HCT116 (cell line): ENCODE measurements at regions not wholly inside any gene's neighbourhood (a gene's known extent, or its start where the extent isn't known, plus 50 kb on each side); places are given as distances from the start of the nearest gene placed in this dataset.

Experiments used
- ATAC-seq: fragments of 200-7000 bp; cut with Tn5 transposase; 2 replicates; pipeline ENCODE4 v1.9.1; 2020; ENCODE audit warnings: mild to moderate bottlenecking, moderate library complexity
- BruUV-seq: library from RNA; stranded (reverse); fragments of 400-500 nt; replicated peaks from 2 replicates; lab custom pipeline; 2021; lab: Mats Ljungman, UMichigan
- CTCF ChIA-PET: fragments of 300-600 bp; sonication (Branson Sonifier 250); formaldehyde crosslinking; loops from one replicate; lab custom pipeline; 2021; ENCODE audit warnings: antibody characterized with exemption; lab: Charles Lee
- POLR2A ChIA-PET: fragments of 300-600, 350-600 bp; sonication (Branson Sonifier 250); formaldehyde crosslinking; loops from one replicate; lab custom pipeline; 2021; ENCODE audit warnings: antibody characterized with exemption; lab: Charles Lee
- RAD21 ChIA-PET, 2 experiments: fragments of 300-600 bp; sonication (Branson Sonifier 250); formaldehyde crosslinking; loops; one replicate each; lab custom pipeline; 2023; ENCODE audit warnings: low total read pairs in 2 of 2; ENCODE audit not compliant: uncharacterized antibody in 2 of 2, unreplicated experiment in 2 of 2, low non-redundant PET in 1 of 2; lab: Charles Lee
- DNase-seq: peaks from one replicate; pipeline ENCODE4 v3.0.0-alpha.2; 2010; ENCODE audit warnings: low read depth, low spot score
- H2AFZ ChIP-seq: fragments of 200-600 bp; shearing (Covaris generic), sonication (generic); 2 replicates; pipeline ENCODE4 v1.6.1; 2017; ENCODE audit warnings: low read depth, mixed run types, mixed read lengths, antibody characterized with exemption, low read length; ENCODE audit not compliant: poor library complexity, severe bottlenecking
- H3K27ac ChIP-seq: 2 replicates; pipeline ENCODE4 v1.5.1; 2012; ENCODE audit warnings: low read depth, low read length
- H3K27me3 ChIP-seq: fragments of 200-600 bp; sonication (generic); 2 replicates; pipeline ENCODE4 v1.6.1; 2016; ENCODE audit warnings: mixed run types, low read length, mixed read lengths; ENCODE audit not compliant: insufficient read depth
- H3K36me3 ChIP-seq, 2 experiments: fragments of 200-500 bp in 1 of 2; fragments of 200-600 bp in 1 of 2; sonication (Bioruptor generic) in 1 of 2; sonication (generic) in 1 of 2; 2 replicates each; pipeline versions ENCODE4 v1.5.1 to v1.6.1; 2014 to 2016; ENCODE audit warnings: low read length in 2 of 2, inconsistent platforms in 1 of 2, mixed read lengths in 1 of 2, mixed run types in 1 of 2; ENCODE audit not compliant: insufficient read depth in 2 of 2, control insufficient read depth in 1 of 2
- H3K4me1 ChIP-seq, 2 experiments: fragments of 200-600 bp in 1 of 2; sonication (generic) in 1 of 2; 2 replicates each; pipeline versions ENCODE4 v1.5.1 to v1.6.1; 2012 to 2017; ENCODE audit warnings: low read length in 2 of 2, inconsistent platforms in 1 of 2, mild to moderate bottlenecking in 1 of 2, mixed read lengths in 1 of 2, mixed run types in 1 of 2, moderate library complexity in 1 of 2; ENCODE audit not compliant: insufficient read depth in 2 of 2, control insufficient read depth in 1 of 2
- H3K4me2 ChIP-seq: fragments of 200-600 bp; sonication (generic); 2 replicates; pipeline ENCODE4 v1.6.1; 2017; ENCODE audit warnings: mixed run types, low read length, mixed read lengths
- H3K4me3 ChIP-seq, 2 experiments: fragments of 200-600 bp in 1 of 2; sonication (generic) in 1 of 2; replicated peaks in 1 of 2; 2 replicates each; pipeline ENCODE4 v1.5.1; 2011 to 2016; ENCODE audit warnings: low read length in 2 of 2, control low read depth in 1 of 2, low read depth in 1 of 2, mild to moderate bottlenecking in 1 of 2, mixed read lengths in 1 of 2, mixed run types in 1 of 2
- H3K79me2 ChIP-seq: fragments of 200-600 bp; sonication (generic); 2 replicates; pipeline ENCODE4 v1.6.1; 2017; ENCODE audit warnings: mild to moderate bottlenecking, mixed run types, low read length, moderate library complexity, mixed read lengths; ENCODE audit not compliant: insufficient read depth
- H3K9ac ChIP-seq: fragments of 200-600 bp; sonication (generic); 2 replicates; pipeline ENCODE4 v1.6.1; 2016; ENCODE audit warnings: low read length, mixed read lengths
- H3K9me2 ChIP-seq: fragments of 200-600 bp; sonication (generic), shearing (Covaris generic); 2 replicates; pipeline ENCODE4 v1.6.1; 2017; ENCODE audit warnings: mixed run types, mild to moderate bottlenecking, moderate library complexity; ENCODE audit not compliant: insufficient read depth
- H3K9me3 ChIP-seq, 2 experiments: fragments of 200-500 bp in 1 of 2; fragments of 200-600 bp in 1 of 2; sonication (Bioruptor generic) in 1 of 2; sonication (generic) in 1 of 2; 2 replicates each; pipeline ENCODE4 v1.6.1; 2014 to 2017; ENCODE audit warnings: low read length in 2 of 2, mixed read lengths in 2 of 2, inconsistent platforms in 1 of 2, low read depth in 1 of 2, mild to moderate bottlenecking in 1 of 2, mixed run types in 1 of 2, moderate library complexity in 1 of 2; ENCODE audit not compliant: control insufficient read depth in 1 of 2, insufficient read depth in 1 of 2
- H4K20me1 ChIP-seq: fragments of 200-600 bp; sonication (generic), shearing (Covaris generic); 2 replicates; pipeline ENCODE4 v1.6.1; 2017; ENCODE audit warnings: mixed run types, mild to moderate bottlenecking, moderate library complexity; ENCODE audit not compliant: insufficient read depth
- CEBPB ChIP-seq: IDR thresholded peaks from 2 replicates; pipeline ENCODE4 v1.6.1; 2012; ENCODE audit warnings: low read depth
- EGR1 ChIP-seq: IDR thresholded peaks from 2 replicates; pipeline ENCODE4 v1.6.1; 2012; ENCODE audit warnings: low read depth
- ELF1 ChIP-seq: IDR thresholded peaks from 2 replicates; pipeline ENCODE4 v1.6.1; 2012; ENCODE audit warnings: low read depth, borderline replicate concordance
- JUND ChIP-seq: IDR thresholded peaks from 2 replicates; pipeline ENCODE4 v1.6.1; 2012
- RAD21 ChIP-seq: IDR thresholded peaks from 2 replicates; pipeline ENCODE4 v1.6.1; 2012; ENCODE audit warnings: low read depth, mild to moderate bottlenecking
- SIN3A ChIP-seq: IDR thresholded peaks from 2 replicates; pipeline ENCODE4 v1.6.1; 2012; ENCODE audit warnings: low read depth
- SP1 ChIP-seq: IDR thresholded peaks from 2 replicates; pipeline ENCODE4 v1.6.1; 2012; ENCODE audit warnings: low read depth
- SRF ChIP-seq: IDR thresholded peaks from 2 replicates; pipeline ENCODE4 v1.6.1; 2012; ENCODE audit warnings: low read depth
- YY1 ChIP-seq: IDR thresholded peaks from 2 replicates; pipeline ENCODE4 v1.6.1; 2011; ENCODE audit warnings: low read length, low read depth, moderate library complexity, mild to moderate bottlenecking; ENCODE audit not compliant: insufficient replicate concordance; ENCODE audit errors: extremely low read depth
- ZFX ChIP-seq: fragments of 450-650 bp; IDR thresholded peaks from 2 replicates; pipeline ENCODE4 v1.6.1; 2017
- ZNF274 ChIP-seq: fragments of 200-500 bp; sonication (Bioruptor generic); IDR thresholded peaks from 2 replicates; pipeline ENCODE4 v1.6.1; 2014; ENCODE audit warnings: mild to moderate bottlenecking, low read depth, low read length, inconsistent platforms
- intact Hi-C: fragments of 100-400 bp; cut with micrococcal nuclease; formaldehyde crosslinking; loops from 2 replicates; pipeline ENCODE4 v1.10.0; 2022
- TF ChIP-seq, protein P1 (sequence below): IDR thresholded peaks from 2 replicates; pipeline ENCODE4 v1.6.1; 2012
- TF ChIP-seq, protein P2 (sequence below): IDR thresholded peaks from 2 replicates; pipeline ENCODE4 v1.6.1; 2012; ENCODE audit warnings: low read depth
- TF ChIP-seq, protein P3 (sequence below): IDR thresholded peaks from 2 replicates; pipeline ENCODE4 v1.6.1; 2011; ENCODE audit warnings: mild to moderate bottlenecking, low read length, moderate library complexity; ENCODE audit not compliant: insufficient replicate concordance; ENCODE audit errors: extremely low read depth

DNA sequence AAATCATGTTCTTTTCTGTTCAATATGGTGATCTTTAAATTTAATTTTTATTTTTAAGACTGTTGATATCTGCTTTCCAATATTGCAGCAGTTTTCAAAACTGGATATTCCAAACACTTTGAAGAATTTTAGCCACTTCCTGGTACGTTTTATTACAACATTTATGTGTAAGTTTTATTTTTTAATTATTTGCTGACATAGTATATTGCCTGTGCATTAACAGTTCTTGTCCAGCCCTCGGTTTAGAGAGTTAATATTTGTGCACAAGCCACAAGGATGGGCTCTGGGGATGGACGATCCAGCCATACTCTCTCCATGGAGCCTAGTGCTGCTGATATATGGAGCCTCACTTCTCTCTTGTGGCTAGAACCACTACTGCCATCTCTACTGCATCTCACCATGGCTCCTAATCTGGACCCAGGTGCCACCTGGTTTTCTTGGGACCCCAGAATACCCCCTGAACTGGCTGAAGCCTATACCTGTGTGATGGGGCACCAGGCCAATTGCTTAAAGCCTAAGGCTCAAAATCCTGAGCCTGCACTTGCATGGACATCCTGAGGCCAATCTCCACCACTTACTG is 262.5 kb downstream of the RASSF9 start:
- H2AFZ ChIP-seq, result no peak overlapping the region
- no peak for ATAC-seq

More for the DNA sequence above, 262.5 kb downstream of the RASSF9 start:
- ChIA-PET RAD21 (no interaction called here), CTCF (interaction anchor here (1.8 kb wide), 1 partner anchor 293 kb away, joined by 3 read pairs; no protein-coding TSS in a partner anchor), POLR2A (no interaction called here)
- Histone ChIP-seq H3K4me2 (no peak overlapping the region), H3K9me2 (no peaks in the 10 kb centered on the region), H3K9ac (no peak overlapping the region), H3K36me3 (no peaks in the 10 kb centered on the region), H3K9me3 (no peaks in the 10 kb centered on the region), H3K4me3 (no peak overlapping the region), H3K4me1 (no peaks in the 10 kb centered on the region), H3K27ac (no peak overlapping the region), H3K79me2 (no peaks in the 10 kb centered on the region), H3K27me3 (no peaks in the 10 kb centered on the region), H4K20me1 (no peaks in the 10 kb centered on the region)
- TF ChIP-seq ZNF274 (no peak), SRF (no peak), ZFX (no peak), RAD21 (no peak), EGR1 (no peak), ELF1 (no peak), SP1 (no peak), CEBPB (no peak), SIN3A (no peak), JUND (no peak), YY1 (no peak)
- TF ChIP-seq, protein P1, sequence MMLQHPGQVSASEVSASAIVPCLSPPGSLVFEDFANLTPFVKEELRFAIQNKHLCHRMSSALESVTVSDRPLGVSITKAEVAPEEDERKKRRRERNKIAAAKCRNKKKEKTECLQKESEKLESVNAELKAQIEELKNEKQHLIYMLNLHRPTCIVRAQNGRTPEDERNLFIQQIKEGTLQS, result no peak
- TF ChIP-seq, protein P2, sequence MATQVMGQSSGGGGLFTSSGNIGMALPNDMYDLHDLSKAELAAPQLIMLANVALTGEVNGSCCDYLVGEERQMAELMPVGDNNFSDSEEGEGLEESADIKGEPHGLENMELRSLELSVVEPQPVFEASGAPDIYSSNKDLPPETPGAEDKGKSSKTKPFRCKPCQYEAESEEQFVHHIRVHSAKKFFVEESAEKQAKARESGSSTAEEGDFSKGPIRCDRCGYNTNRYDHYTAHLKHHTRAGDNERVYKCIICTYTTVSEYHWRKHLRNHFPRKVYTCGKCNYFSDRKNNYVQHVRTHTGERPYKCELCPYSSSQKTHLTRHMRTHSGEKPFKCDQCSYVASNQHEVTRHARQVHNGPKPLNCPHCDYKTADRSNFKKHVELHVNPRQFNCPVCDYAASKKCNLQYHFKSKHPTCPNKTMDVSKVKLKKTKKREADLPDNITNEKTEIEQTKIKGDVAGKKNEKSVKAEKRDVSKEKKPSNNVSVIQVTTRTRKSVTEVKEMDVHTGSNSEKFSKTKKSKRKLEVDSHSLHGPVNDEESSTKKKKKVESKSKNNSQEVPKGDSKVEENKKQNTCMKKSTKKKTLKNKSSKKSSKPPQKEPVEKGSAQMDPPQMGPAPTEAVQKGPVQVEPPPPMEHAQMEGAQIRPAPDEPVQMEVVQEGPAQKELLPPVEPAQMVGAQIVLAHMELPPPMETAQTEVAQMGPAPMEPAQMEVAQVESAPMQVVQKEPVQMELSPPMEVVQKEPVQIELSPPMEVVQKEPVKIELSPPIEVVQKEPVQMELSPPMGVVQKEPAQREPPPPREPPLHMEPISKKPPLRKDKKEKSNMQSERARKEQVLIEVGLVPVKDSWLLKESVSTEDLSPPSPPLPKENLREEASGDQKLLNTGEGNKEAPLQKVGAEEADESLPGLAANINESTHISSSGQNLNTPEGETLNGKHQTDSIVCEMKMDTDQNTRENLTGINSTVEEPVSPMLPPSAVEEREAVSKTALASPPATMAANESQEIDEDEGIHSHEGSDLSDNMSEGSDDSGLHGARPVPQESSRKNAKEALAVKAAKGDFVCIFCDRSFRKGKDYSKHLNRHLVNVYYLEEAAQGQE, result no peak
- TF ChIP-seq, protein P3, sequence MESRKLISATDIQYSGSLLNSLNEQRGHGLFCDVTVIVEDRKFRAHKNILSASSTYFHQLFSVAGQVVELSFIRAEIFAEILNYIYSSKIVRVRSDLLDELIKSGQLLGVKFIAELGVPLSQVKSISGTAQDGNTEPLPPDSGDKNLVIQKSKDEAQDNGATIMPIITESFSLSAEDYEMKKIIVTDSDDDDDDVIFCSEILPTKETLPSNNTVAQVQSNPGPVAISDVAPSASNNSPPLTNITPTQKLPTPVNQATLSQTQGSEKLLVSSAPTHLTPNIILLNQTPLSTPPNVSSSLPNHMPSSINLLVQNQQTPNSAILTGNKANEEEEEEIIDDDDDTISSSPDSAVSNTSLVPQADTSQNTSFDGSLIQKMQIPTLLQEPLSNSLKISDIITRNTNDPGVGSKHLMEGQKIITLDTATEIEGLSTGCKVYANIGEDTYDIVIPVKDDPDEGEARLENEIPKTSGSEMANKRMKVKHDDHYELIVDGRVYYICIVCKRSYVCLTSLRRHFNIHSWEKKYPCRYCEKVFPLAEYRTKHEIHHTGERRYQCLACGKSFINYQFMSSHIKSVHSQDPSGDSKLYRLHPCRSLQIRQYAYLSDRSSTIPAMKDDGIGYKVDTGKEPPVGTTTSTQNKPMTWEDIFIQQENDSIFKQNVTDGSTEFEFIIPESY, result no peak
- BruUV-seq, result no TSS peak
- intact Hi-C loops, result loop anchor here (1.0 kb wide), 1 partner anchor 299 kb away; no protein-coding TSS in a partner anchor
- DNase-seq, result no peak
